ENCODE measurements at regions not wholly inside any gene's neighbourhood (a gene's known extent, or its start where the extent isn't known, plus 50 kb on each side); places are given as distances from the start of the nearest gene placed in this dataset.

DNA sequence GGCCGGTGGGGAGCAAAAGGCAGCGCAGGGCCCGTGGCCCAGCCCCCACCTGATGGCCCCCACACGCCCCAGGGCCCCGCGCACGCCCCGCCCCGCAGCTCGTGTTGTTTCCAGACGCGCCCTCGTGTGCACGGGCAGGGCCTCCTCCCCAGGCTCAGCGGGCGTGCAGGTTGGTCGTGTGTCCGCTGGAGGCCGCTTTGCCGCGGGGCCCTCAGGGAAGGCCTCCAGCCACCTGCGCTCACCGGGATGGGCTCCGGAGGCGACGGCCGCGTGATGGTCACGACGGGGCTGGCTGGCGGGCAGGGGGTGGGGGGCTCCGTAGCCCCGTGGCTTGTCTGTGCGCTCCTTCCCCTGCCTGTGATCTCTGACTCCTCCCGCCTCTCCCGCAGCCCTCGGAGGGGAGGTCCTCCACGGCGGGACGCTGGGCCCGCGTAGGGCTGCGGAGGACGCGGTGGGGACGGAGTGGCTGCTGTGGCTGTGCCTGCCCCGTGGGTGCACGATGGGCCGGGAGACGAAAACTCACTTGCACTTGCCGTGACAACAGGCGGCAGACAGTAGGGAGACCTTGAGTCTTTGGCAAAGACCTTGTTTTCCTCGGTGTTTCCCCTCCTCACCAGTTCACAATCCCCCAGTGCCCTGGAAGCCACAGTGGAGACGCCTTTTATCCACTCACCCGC, 67.1 kb downstream of the RTP5 start:
- Histone ChIP-seq H3K9me3 (replicated peaks; ENCODE audit: control insufficient read depth, insufficient read depth, low read length) (peaks cover 1% of the 10 kb centered on the region; the same call in 2 of the 3 replicates), H3K4me1 (ENCODE audit: control insufficient read depth, insufficient read depth, low read length) (no peaks in the 10 kb centered on the region), H4K20me1 (ENCODE audit: control insufficient read depth, insufficient read depth) (no peaks in the 10 kb centered on the region; the same call in 1 of the 2 replicates), H2AFZ (ENCODE audit: control insufficient read depth, low read depth, low read length) (no peak overlapping the region), H3K27ac (ENCODE audit: control insufficient read depth, insufficient read depth) (no peak overlapping the region), H3K79me2 (ENCODE audit: control insufficient read depth, insufficient read depth, low read length) (no peaks in the 10 kb centered on the region), H3K36me3 (ENCODE audit: control insufficient read depth in 2 of 2, insufficient read depth in 2 of 2, low read length in 1 of 2) (no peaks in the 10 kb centered on the region), H3K27me3 (replicated peaks in 1 of 2; ENCODE audit: control insufficient read depth in 2 of 2, insufficient read depth in 2 of 2, low read length in 1 of 2) (no peaks in the 10 kb centered on the region), H3K9ac (ENCODE audit: control insufficient read depth, insufficient read depth, low read length) (no peak overlapping the region), H3K4me2 (ENCODE audit: control insufficient read depth, insufficient read depth) (no peak overlapping the region), H3K4me3 (no peak overlapping the region)
- FAIRE-seq (no peak), ATAC-seq (no peak), DNase-seq (ENCODE audit: low read depth, low spot score) (no peak)
- TF ChIP-seq ZNF207 (IDR thresholded peaks at IDR 0.05; ENCODE audit: borderline replicate concordance) (no peak), CHD1 (IDR thresholded peaks at IDR 0.05; ENCODE audit: low read depth, low read length) (no peak), FOXM1 (IDR thresholded peaks at IDR 0.05; ENCODE audit: low read depth, low read length) (no peak), NFYA (IDR thresholded peaks at IDR 0.05; ENCODE audit: borderline replicate concordance, low read depth, low read length) (no peak), DPF2 (IDR thresholded peaks at IDR 0.05) (no peak)
- TF ChIP-seq, protein P1, sequence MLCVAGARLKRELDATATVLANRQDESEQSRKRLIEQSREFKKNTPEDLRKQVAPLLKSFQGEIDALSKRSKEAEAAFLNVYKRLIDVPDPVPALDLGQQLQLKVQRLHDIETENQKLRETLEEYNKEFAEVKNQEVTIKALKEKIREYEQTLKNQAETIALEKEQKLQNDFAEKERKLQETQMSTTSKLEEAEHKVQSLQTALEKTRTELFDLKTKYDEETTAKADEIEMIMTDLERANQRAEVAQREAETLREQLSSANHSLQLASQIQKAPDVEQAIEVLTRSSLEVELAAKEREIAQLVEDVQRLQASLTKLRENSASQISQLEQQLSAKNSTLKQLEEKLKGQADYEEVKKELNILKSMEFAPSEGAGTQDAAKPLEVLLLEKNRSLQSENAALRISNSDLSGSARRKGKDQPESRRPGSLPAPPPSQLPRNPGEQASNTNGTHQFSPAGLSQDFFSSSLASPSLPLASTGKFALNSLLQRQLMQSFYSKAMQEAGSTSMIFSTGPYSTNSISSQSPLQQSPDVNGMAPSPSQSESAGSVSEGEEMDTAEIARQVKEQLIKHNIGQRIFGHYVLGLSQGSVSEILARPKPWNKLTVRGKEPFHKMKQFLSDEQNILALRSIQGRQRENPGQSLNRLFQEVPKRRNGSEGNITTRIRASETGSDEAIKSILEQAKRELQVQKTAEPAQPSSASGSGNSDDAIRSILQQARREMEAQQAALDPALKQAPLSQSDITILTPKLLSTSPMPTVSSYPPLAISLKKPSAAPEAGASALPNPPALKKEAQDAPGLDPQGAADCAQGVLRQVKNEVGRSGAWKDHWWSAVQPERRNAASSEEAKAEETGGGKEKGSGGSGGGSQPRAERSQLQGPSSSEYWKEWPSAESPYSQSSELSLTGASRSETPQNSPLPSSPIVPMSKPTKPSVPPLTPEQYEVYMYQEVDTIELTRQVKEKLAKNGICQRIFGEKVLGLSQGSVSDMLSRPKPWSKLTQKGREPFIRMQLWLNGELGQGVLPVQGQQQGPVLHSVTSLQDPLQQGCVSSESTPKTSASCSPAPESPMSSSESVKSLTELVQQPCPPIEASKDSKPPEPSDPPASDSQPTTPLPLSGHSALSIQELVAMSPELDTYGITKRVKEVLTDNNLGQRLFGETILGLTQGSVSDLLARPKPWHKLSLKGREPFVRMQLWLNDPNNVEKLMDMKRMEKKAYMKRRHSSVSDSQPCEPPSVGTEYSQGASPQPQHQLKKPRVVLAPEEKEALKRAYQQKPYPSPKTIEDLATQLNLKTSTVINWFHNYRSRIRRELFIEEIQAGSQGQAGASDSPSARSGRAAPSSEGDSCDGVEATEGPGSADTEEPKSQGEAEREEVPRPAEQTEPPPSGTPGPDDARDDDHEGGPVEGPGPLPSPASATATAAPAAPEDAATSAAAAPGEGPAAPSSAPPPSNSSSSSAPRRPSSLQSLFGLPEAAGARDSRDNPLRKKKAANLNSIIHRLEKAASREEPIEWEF (IDR thresholded peaks at IDR 0.05; ENCODE audit: insufficient replicate concordance, low read depth, low read length), result no peak
- in situ Hi-C loops (cut with MboI), result no loop called here
- POLR2A ChIA-PET, result no interaction called here
- CTCF ChIA-PET, result interaction anchor here (0.6 kb wide), 1 partner anchor 18 kb away, joined by 3 read pairs; no protein-coding TSS in a partner anchor
- 93% methylated on average over 44 of the region's 55 CpGs for WGBS (ENCODE audit: insufficient coverage, insufficient replicate concordance, low lambda C conversion rate, missing lambda C conversion rate)
- RAD21 ChIA-PET (ENCODE audit: unreplicated experiment), result no interaction called here
- no TSS peak for BruUV-seq (replicated peaks)
- SMC1A ChIA-PET (ENCODE audit: uncharacterized antibody, unreplicated experiment), result no interaction called here
- intact Hi-C loops (cut with micrococcal nuclease; ENCODE audit: unreplicated experiment), result no loop called here
